ENCODE measurements at regions not wholly inside any gene's neighbourhood (a gene's known extent, or its start where the extent isn't known, plus 50 kb on each side); places are given as distances from the start of the nearest gene placed in this dataset.
"Not testable (repeated sequence)": the region's sequence is repeated elsewhere in the genome, so short reads cannot be mapped to it uniquely, and the experiment has no call there.

- DNase-seq = no peak
- in situ Hi-C loops (cut with HindIII; ENCODE audit: low pct_ligation_motif_present, low pct_unique_long_range_greater_than_20kb, low sequenced_read_pairs) = no loop called here
Observed at GRCh38 chr2:171266102-171266501, 105.4 kb upstream of the TLK1 start.

DNA sequence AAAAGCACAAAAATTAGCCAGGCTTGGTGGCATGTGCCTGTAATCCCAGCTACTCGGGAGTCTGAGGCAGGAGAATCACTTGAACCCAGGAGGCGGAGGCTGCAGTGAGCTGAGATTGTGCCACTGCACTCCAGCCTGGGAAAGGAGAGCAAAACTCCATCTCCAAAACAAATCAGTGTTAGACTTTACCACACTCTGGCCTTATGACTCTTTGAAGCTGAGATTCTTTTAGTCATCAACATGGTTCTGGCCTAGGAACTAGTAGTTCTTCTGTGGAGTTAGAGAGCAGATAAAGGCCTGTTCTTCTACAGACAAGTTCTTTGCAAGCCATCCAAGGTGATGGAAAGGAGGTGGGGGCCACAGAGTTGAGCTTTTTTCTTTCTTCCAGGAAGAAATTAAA is 100.8 kb upstream of the TLK1 start:
- in situ Hi-C loops (cut with HindIII; ENCODE audit: low pct_ligation_motif_present, low pct_unique_long_range_greater_than_20kb, low sequenced_read_pairs); DNase-seq: not testable (repeated sequence)

DNA sequence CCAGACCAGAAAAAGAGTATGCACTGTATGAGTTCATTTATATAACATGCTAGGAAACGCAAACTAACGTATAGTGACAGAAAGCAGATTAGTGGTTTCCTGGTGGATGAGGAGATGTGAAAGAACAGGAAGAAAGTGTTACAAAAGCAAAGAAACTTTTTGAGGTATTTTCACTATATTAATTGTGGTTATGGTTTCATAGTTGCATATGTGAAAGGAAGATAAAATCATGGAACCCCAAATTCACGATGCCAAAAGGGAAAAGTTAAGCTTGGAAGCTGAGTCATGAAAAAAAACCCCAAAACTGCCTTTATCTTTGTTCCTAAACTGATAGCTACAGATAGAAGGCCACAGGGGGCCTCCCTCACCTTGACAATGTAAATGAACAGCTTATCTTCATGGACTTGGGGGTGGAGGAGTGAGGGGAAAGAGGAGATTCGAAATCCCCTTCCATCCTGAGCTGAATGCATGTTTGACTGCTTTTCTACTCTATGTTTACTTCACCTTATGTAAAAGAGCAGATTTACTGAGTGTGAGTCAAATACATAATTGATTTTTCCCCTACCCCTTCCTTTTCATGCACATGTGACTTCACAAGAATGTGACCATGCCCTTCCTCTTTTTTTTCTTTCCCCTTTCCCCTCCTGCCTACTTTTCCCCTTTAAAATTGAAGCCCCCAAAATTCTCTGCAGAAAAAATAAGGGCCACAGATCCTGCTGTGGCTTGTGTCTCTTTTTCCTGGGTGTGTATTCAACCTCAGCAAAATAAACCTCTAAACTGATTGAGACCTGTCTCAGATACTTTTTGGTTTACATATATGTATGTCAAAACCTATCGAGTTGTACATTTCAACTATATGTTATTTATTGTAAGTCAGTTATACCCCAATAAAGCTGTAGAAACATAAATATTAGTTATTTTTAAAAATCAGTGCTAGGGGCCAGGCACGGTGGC is 100.1 kb upstream of the TLK1 start:
- in situ Hi-C loops (cut with HindIII; ENCODE audit: low pct_ligation_motif_present, low pct_unique_long_range_greater_than_20kb, low sequenced_read_pairs) = no loop called here
- DNase-seq = no peak

GRCh38 chr2:171254666-171255065 is 94.0 kb upstream of the TLK1 start:
- in situ Hi-C loops (cut with HindIII; ENCODE audit: low pct_ligation_motif_present, low pct_unique_long_range_greater_than_20kb, low sequenced_read_pairs) = no loop called here
- DNase-seq = no peak

- no peak for DNase-seq
- in situ Hi-C loops (cut with HindIII; ENCODE audit: low pct_ligation_motif_present, low pct_unique_long_range_greater_than_20kb, low sequenced_read_pairs) = no loop called here
Observed at GRCh38 chr2:171253900-171254650, 93.4 kb upstream of the TLK1 start.

DNA sequence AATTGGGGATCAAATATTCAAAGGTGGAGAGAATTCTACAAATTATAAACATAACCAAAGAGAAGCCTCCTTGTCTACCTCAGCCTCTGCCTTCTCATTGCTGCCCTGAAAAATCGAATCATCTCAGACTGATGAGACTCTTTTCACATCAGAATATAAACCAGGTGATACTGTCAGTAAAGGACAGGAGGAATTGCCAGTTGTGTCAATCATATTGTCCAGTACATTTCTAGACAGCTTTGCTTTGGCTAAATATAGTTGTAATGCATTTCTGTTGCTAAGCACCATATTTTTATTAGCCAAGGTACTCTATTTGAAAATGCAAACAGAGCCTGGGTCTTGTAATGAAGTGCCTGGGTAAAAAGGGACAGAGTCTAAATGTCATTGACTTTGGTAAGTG is 92.6 kb upstream of the TLK1 start:
- in situ Hi-C loops (cut with HindIII; ENCODE audit: low pct_ligation_motif_present, low pct_unique_long_range_greater_than_20kb, low sequenced_read_pairs) = no loop called here
- DNase-seq = no peak

DNA sequence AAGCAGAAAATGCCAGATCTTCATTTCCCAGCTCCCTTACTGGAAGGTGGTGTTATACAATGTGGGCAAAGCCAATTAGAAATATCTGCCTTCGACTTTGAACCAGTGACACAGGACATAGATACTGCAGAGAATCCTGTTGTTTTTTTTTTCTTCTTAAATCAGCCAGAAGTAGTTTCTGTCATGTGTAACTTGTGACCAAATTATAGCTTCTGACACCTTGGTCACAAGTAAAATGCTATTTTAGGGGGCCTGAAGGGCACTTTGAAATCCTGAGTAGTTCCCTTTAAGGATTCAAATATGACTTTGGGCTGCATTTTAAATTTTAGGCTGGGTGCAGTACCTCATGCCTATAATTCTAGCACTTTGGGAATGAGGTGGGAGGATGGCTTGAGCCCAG is 89.0 kb upstream of the TLK1 start:
- in situ Hi-C loops (cut with HindIII; ENCODE audit: low pct_ligation_motif_present, low pct_unique_long_range_greater_than_20kb, low sequenced_read_pairs) = no loop called here
- no peak for DNase-seq

- DNase-seq = no peak
- in situ Hi-C loops (cut with HindIII; ENCODE audit: low pct_ligation_motif_present, low pct_unique_long_range_greater_than_20kb, low sequenced_read_pairs) = no loop called here
Observed at GRCh38 chr2:171247741-171248662, 87.3 kb upstream of the TLK1 start.

DNA sequence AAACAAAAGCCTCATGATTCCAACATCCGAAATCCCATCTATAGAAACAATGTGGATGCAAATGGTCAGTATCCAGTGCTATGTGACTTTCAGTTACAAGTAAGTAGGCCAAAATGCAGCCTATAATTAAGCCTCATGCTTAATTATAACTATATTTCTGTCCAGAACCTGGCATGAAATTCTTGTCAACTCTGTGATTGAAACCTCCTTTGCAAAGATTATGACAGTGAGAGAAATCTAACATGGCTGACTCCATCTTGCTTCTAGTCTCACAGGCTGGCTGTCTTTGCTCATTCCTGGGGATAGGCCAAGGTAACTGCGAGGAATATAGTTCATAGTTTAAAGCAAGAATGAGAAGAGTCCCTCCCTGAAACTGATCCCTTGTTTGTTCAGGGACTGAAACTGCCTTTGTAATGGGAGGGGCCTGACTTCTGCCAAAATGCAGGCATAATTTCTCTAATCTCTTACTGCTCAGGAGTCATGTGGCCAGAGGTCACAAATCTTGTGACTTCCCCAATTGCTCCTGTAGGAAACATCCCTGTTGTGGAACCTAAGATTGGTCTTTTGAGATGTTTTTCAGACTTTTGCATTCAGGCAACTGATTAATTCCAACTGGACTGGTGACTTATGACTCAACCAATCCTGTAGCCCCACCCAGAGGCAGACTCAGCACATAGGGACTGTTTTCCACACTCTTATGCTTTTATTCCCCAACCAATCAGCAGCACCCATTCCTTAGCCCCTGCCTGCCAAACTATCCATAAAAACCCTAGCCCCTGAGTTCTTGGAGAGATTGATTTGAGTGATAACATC is 84.5 kb upstream of the TLK1 start:
- peak; percentile 11 for DNase-seq
- in situ Hi-C loops (cut with HindIII; ENCODE audit: low pct_ligation_motif_present, low pct_unique_long_range_greater_than_20kb, low sequenced_read_pairs) = no loop called here

DNA sequence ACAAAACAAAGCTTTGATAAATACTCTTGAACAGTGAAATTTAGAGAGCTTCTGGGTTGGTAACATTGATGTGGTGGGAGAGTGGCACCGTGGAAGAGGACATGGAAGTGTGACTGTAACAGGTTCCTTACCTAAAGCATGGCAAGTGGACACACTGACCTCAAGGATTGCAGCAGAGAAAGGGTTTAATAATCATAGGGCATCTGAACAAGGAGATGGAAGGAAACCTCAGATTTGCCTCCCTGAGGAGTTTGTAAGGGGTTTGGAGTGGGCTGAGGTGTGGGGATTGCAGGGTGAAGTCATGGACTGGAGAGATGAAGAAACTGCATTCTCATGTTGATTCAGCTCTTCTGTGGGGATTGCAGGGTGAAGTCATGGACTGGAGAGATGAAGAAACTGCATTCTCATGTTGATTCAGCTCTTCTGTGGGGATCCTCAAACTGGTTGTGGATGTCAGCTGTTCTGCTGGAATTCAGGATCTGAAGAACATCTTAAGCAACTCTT is 83.8 kb upstream of the TLK1 start:
- in situ Hi-C loops (cut with HindIII; ENCODE audit: low pct_ligation_motif_present, low pct_unique_long_range_greater_than_20kb, low sequenced_read_pairs) = no loop called here
- DNase-seq = no peak

DNA sequence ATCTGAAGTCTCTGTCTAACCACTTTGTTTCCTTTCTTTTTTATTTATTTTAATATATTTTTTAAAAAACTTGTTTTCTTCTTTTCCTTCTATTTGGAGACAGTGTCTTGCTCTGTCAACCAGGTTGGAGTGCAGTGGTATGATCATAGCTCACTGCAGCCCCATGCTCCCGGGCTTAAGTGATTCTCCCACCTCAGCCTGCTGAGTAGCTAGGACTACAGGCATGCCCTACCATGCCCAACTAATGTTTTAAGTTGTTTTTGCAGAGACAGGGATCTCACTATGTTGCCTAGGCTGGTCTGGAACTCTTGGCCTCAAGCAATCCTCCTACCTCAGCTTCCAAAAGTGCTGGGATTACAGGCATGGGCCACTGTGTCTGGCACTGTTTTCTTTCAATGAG is 81.1 kb upstream of the TLK1 start:
- in situ Hi-C loops (cut with HindIII; ENCODE audit: low pct_ligation_motif_present, low pct_unique_long_range_greater_than_20kb, low sequenced_read_pairs) = no loop called here
- no peak for DNase-seq

GRCh38 chr2:171238946-171239345 is 78.3 kb upstream of the TLK1 start:
- DNase-seq = no peak
- in situ Hi-C loops (cut with HindIII; ENCODE audit: low pct_ligation_motif_present, low pct_unique_long_range_greater_than_20kb, low sequenced_read_pairs) = no loop called here

DNA sequence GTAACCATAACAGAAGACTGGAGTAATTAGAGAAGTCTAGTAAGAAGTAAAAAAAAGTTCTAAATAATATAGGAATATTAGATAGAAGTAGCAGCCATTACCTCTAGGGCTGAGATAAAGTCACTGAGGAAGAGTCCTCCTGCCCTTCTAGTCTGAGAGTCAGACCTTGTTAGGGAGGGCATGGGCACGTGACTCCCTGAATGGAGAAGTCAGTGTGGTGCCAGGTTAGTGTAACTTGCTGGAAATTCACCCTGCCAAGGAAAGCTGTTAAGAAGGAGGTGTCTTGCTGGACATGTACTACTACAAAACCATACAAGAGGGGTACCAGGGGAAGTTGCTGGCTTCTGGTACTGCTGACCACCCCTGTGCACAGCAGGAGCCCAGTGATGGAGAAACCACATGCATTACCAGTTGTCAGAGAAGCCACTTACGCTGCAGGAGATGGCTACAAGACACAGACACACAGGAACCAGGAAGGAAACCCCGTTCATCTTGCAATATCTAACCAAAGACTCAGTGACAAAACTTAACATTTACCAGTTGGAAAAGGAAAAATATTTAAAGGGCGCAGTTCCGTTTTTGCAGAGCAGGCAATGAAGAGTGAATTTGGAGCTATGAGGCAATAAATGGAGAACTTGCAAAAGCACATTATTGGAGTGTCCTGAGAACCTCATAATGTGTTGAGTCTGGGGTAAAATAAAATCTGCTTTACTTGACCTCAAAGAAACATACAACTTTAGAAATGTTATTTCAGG is 77.2 kb upstream of the TLK1 start:
- in situ Hi-C loops (cut with HindIII; ENCODE audit: low pct_ligation_motif_present, low pct_unique_long_range_greater_than_20kb, low sequenced_read_pairs) = no loop called here
- DNase-seq = no peak

DNA sequence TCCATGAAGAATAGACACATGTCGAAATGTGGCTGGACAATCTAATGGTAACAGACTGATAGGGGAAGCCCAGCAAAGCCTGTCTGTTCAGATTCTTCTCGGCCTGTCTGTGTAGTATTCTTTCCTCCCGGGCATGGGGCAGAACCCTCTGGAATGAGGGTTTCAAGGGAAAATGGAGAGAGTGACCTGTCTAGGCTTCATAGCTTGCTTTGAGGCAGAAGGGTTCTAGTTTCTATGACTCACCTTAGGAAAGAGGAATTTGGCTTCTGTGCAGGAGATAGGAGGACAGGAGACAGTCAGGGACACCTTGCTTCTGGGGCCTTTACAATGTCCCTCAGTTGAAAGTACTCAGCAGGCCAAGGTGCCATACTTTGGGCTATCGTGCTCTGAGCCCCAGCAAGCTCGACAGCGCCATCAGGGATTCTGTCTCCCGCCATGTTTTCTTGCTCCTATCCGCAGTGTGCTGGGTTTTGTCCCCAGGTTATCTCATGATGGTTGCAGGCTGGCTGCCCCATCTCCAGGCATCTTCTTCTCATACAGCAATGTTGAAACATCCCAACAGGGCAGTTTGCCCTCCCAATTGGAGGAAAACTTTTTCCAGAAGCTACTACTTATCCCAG is 74.7 kb upstream of the TLK1 start:
- in situ Hi-C loops (cut with HindIII; ENCODE audit: low pct_ligation_motif_present, low pct_unique_long_range_greater_than_20kb, low sequenced_read_pairs) = no loop called here
- no peak for DNase-seq

DNA sequence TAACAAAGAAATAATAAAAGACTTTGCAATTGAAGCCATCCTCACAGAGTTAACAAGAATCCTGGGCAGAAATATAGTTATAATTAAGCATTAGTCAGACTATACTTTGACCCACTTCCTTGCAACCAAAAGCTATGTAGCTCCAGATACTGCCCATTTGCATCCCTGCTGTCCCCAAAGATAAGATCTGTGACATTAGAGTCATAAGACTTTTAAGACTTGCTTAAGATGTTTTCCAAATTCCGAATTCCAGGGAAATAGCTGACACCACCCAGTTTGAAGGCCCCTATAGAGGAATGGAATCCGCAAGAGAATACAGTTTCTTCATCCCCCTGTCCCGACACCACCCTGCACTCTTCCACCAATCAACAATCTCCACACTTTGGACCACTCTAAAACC is 69.5 kb upstream of the TLK1 start:
- in situ Hi-C loops (cut with HindIII; ENCODE audit: low pct_ligation_motif_present, low pct_unique_long_range_greater_than_20kb, low sequenced_read_pairs) = no loop called here
- DNase-seq = no peak

DNA sequence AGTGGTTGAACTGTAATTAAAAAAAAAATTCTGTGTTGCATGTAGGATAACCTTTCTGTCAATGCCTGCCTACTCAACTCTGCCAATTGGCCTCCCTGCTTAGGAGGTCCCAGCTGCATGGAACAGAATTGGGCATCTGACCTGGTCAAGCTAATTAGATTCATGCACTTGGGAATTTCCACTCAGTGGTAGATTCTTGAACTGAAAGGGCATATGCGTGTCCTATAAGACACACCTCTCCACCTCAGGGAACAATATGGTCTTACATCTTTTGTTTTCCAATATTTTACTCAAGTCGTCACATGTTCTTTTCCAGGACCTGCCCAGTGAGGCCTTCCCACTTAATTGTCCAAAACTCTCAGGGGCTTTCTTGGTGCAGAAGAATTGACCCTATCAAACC is 68.1 kb upstream of the TLK1 start:
- in situ Hi-C loops (cut with HindIII; ENCODE audit: low pct_ligation_motif_present, low pct_unique_long_range_greater_than_20kb, low sequenced_read_pairs) = no loop called here
- no peak for DNase-seq
